ENCODE measurements at regions not wholly inside any gene's neighbourhood (a gene's known extent, or its start where the extent isn't known, plus 50 kb on each side); places are given as distances from the start of the nearest gene placed in this dataset.

GRCh38 chr7:106774768-106775551, 90.1 kb upstream of the PIK3CG start:
- no peak for DNase-seq (ENCODE audit: low read depth in 1 of 2, low spot score in 1 of 2)

- DNase-seq (ENCODE audit: low read depth in 1 of 2, low spot score in 1 of 2): no peak
Measured at GRCh38 chr7:106775552-106775936, 89.5 kb upstream of the PIK3CG start.

GRCh38 chr7:106775975-106776607, 89.0 kb upstream of the PIK3CG start:
- DNase-seq (ENCODE audit: low read depth in 1 of 2, low spot score in 1 of 2): no peak

GRCh38 chr7:106776618-106777347, 88.3 kb upstream of the PIK3CG start:
- no peak for DNase-seq (ENCODE audit: low read depth in 1 of 2, low spot score in 1 of 2)

- no peak for DNase-seq (ENCODE audit: low read depth in 1 of 2, low spot score in 1 of 2)
Measured at GRCh38 chr7:106777674-106778299, 87.3 kb upstream of the PIK3CG start.

GRCh38 chr7:106778656-106779250, 86.3 kb upstream of the PIK3CG start:
- DNase-seq (ENCODE audit: low read depth in 1 of 2, low spot score in 1 of 2): no peak

GRCh38 chr7:106779877-106780276, 85.2 kb upstream of the PIK3CG start:
- DNase-seq (ENCODE audit: low read depth in 1 of 2, low spot score in 1 of 2): no peak

- DNase-seq (ENCODE audit: low read depth in 1 of 2, low spot score in 1 of 2): no peak
Measured at GRCh38 chr7:106781007-106781406, 84.1 kb upstream of the PIK3CG start.

GRCh38 chr7:106781828-106782544, 83.1 kb upstream of the PIK3CG start:
- no peak for DNase-seq (ENCODE audit: low read depth in 1 of 2, low spot score in 1 of 2)

GRCh38 chr7:106783286-106783685, 81.8 kb upstream of the PIK3CG start:
- DNase-seq (ENCODE audit: low read depth in 1 of 2, low spot score in 1 of 2): no peak

GRCh38 chr7:106788637-106789036, 76.4 kb upstream of the PIK3CG start:
- no peak for DNase-seq (ENCODE audit: low read depth in 1 of 2, low spot score in 1 of 2)

GRCh38 chr7:106791526-106791925, 73.6 kb upstream of the PIK3CG start:
- DNase-seq (ENCODE audit: low read depth in 1 of 2, low spot score in 1 of 2): no peak

GRCh38 chr7:106792233-106792926, 72.7 kb upstream of the PIK3CG start:
- no peak for DNase-seq (ENCODE audit: low read depth in 1 of 2, low spot score in 1 of 2)

GRCh38 chr7:106793015-106793975, 71.8 kb upstream of the PIK3CG start:
- DNase-seq (ENCODE audit: low read depth in 1 of 2, low spot score in 1 of 2): no peak

- no peak for DNase-seq (ENCODE audit: low read depth in 1 of 2, low spot score in 1 of 2)
Measured at GRCh38 chr7:106794276-106795083, 70.6 kb upstream of the PIK3CG start.

- no peak for DNase-seq (ENCODE audit: low read depth in 1 of 2, low spot score in 1 of 2)
Measured at GRCh38 chr7:106795084-106795876, 69.8 kb upstream of the PIK3CG start.

GRCh38 chr7:106795877-106796231, 69.2 kb upstream of the PIK3CG start:
- no peak for DNase-seq (ENCODE audit: low read depth in 1 of 2, low spot score in 1 of 2)

All from activated T-helper 1 cell treated with anti-CD3 and anti-CD28 coated beads, Interleukin-2, amount 50 U/mL, for 16 hours (primary cell).